ENCODE measurements at regions not wholly inside any gene's neighbourhood (a gene's known extent, or its start where the extent isn't known, plus 50 kb on each side); places are given as distances from the start of the nearest gene placed in this dataset.

- H3K4me3 Mint-ChIP-seq = no peak overlapping the region
- H3K27me3 Mint-ChIP-seq (ENCODE audit: low read depth) = peaks cover 76% of the 10 kb centered on the region
- no peak overlapping the region for H3K27ac Mint-ChIP-seq
- TF ChIP-seq CTCF (IDR thresholded peaks at IDR 0.05; ENCODE audit: unreplicated experiment) = no peak
- no peaks in the 10 kb centered on the region for H3K9me3 Mint-ChIP-seq
- H3K4me1 Mint-ChIP-seq = no peaks in the 10 kb centered on the region
- DNase-seq (ENCODE audit: low spot score in 2 of 2, unreplicated experiment in 2 of 2) = no peak
- H3K36me3 Mint-ChIP-seq = no peaks in the 10 kb centered on the region
These were observed 100.1 kb upstream of the IGSF21 start for GRCh38 chr1:18007391-18008041.

GRCh38 chr1:18008081-18008480 is 99.5 kb upstream of the IGSF21 start:
- no peak overlapping the region for H3K4me3 Mint-ChIP-seq
- H3K9me3 Mint-ChIP-seq = no peaks in the 10 kb centered on the region
- H3K27ac Mint-ChIP-seq = no peak overlapping the region
- no peaks in the 10 kb centered on the region for H3K4me1 Mint-ChIP-seq
- no peak for DNase-seq (ENCODE audit: low spot score in 2 of 2, unreplicated experiment in 2 of 2)
- peaks cover 75% of the 10 kb centered on the region for H3K27me3 Mint-ChIP-seq (ENCODE audit: low read depth)
- TF ChIP-seq CTCF (IDR thresholded peaks at IDR 0.05; ENCODE audit: unreplicated experiment) = no peak
- no peaks in the 10 kb centered on the region for H3K36me3 Mint-ChIP-seq

GRCh38 chr1:18009055-18009454 is 98.5 kb upstream of the IGSF21 start:
- H3K36me3 Mint-ChIP-seq = no peaks in the 10 kb centered on the region
- H3K4me3 Mint-ChIP-seq = no peak overlapping the region
- H3K27ac Mint-ChIP-seq = no peak overlapping the region
- TF ChIP-seq CTCF (IDR thresholded peaks at IDR 0.05; ENCODE audit: unreplicated experiment) = no peak
- H3K27me3 Mint-ChIP-seq (ENCODE audit: low read depth) = peaks cover 72% of the 10 kb centered on the region
- H3K4me1 Mint-ChIP-seq = no peaks in the 10 kb centered on the region
- no peaks in the 10 kb centered on the region for H3K9me3 Mint-ChIP-seq
- no peak for DNase-seq (ENCODE audit: low spot score in 2 of 2, unreplicated experiment in 2 of 2)

- H3K4me3 Mint-ChIP-seq = no peak overlapping the region
- no peak for DNase-seq (ENCODE audit: low spot score in 2 of 2, unreplicated experiment in 2 of 2)
- TF ChIP-seq CTCF (IDR thresholded peaks at IDR 0.05; ENCODE audit: unreplicated experiment) = no peak
- no peaks in the 10 kb centered on the region for H3K4me1 Mint-ChIP-seq
- H3K36me3 Mint-ChIP-seq = no peaks in the 10 kb centered on the region
- no peaks in the 10 kb centered on the region for H3K9me3 Mint-ChIP-seq
- H3K27ac Mint-ChIP-seq = no peak overlapping the region
- peaks cover 71% of the 10 kb centered on the region for H3K27me3 Mint-ChIP-seq (ENCODE audit: low read depth)
These were observed 98.1 kb upstream of the IGSF21 start for GRCh38 chr1:18009478-18009961.

- peaks cover 69% of the 10 kb centered on the region for H3K27me3 Mint-ChIP-seq (ENCODE audit: low read depth)
- no peak overlapping the region for H3K27ac Mint-ChIP-seq
- no peak for DNase-seq (ENCODE audit: low spot score in 2 of 2, unreplicated experiment in 2 of 2)
- H3K36me3 Mint-ChIP-seq = no peaks in the 10 kb centered on the region
- TF ChIP-seq CTCF (IDR thresholded peaks at IDR 0.05; ENCODE audit: unreplicated experiment) = no peak
- no peaks in the 10 kb centered on the region for H3K4me1 Mint-ChIP-seq
- H3K4me3 Mint-ChIP-seq = no peak overlapping the region
- H3K9me3 Mint-ChIP-seq = no peaks in the 10 kb centered on the region
These were observed 97.2 kb upstream of the IGSF21 start for GRCh38 chr1:18010408-18010807.

All from mesothelial cell of epicardium (in vitro differentiated cells).